ENCODE measurements at regions not wholly inside any gene's neighbourhood (a gene's known extent, or its start where the extent isn't known, plus 50 kb on each side); places are given as distances from the start of the nearest gene placed in this dataset.
"Not testable (repeated sequence)": the region's sequence is repeated elsewhere in the genome, so short reads cannot be mapped to it uniquely, and the experiment has no call there.

DNA sequence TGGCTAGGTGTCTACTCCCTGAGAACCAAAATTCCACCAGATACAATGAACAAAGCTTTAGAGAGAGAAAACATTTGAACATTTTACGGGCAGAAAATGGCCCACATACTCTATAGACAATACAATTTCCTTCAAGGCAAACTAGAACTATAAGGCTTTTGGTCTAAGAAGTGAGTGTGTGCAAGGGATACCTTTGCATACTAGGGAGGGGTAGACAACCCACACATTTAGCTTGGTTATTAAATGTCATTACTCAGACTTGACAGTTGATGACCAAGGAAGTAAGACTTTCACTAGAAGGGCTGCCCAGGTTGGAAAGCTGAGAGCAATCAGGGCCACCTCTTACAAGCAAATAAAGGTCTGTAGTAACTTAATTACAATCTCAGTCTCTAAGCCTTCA, 64.0 kb upstream of the PLEKHM1 start:
- H3K9me3 ChIP-seq (ENCODE audit: control insufficient read depth, low read length); H3K36me3 Mint-ChIP-seq (ENCODE audit: low read depth); H3K9me3 Mint-ChIP-seq; H3K4me3 Mint-ChIP-seq; H3K4me3 ChIP-seq (ENCODE audit: low read length); H3K27ac Mint-ChIP-seq; H3K27me3 Mint-ChIP-seq (ENCODE audit: insufficient read depth); H3K27ac ChIP-seq (ENCODE audit: low read depth, low read length); H3K4me1 Mint-ChIP-seq; H3K9ac ChIP-seq (ENCODE audit: extremely low read depth, low read length, poor library complexity, severe bottlenecking); H3K27me3 ChIP-seq (ENCODE audit: control insufficient read depth, insufficient read depth, low read length, poor library complexity, severe bottlenecking); H3K36me3 ChIP-seq (ENCODE audit: control insufficient read depth, insufficient read depth, low read length); DNase-seq; H3K4me1 ChIP-seq (ENCODE audit: control insufficient read depth, insufficient read depth, low read length): not testable (repeated sequence)
- WGBS, 2 experiments (ENCODE audit: insufficient coverage in 1 of 2, insufficient read length in 1 of 2) = no CpG with 5 or more reads among the region's 1 CpG

DNA sequence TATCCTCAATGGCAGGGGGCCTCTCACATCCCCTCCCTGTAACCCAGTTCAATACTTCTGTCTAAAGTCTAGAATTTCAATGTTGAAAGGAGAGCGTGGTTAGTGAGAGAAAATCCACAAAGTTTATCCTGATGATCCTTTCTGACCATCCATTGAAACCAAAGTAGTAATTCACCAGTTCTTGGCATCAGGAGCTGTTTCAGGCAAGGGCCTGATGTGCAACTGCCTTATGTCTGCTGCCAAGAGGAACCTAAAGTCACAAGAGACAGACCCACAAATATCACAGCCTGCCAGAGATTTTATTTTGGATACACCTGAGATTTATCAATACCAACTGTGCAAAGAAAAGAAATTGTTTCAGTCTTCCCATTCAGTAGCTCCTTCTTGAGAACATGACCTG, 68.3 kb upstream of the PLEKHM1 start:
- not testable (repeated sequence) for H3K27ac Mint-ChIP-seq; H3K4me1 Mint-ChIP-seq; H3K9me3 Mint-ChIP-seq; H3K27ac ChIP-seq (ENCODE audit: low read depth, low read length); H3K9me3 ChIP-seq (ENCODE audit: control insufficient read depth, low read length); H3K4me3 Mint-ChIP-seq; H3K4me1 ChIP-seq (ENCODE audit: control insufficient read depth, insufficient read depth, low read length); H3K4me3 ChIP-seq (ENCODE audit: low read length); H3K9ac ChIP-seq (ENCODE audit: extremely low read depth, low read length, poor library complexity, severe bottlenecking); DNase-seq; H3K27me3 Mint-ChIP-seq (ENCODE audit: insufficient read depth); H3K36me3 ChIP-seq (ENCODE audit: control insufficient read depth, insufficient read depth, low read length); H3K27me3 ChIP-seq (ENCODE audit: control insufficient read depth, insufficient read depth, low read length, poor library complexity, severe bottlenecking); H3K36me3 Mint-ChIP-seq (ENCODE audit: low read depth)
- WGBS, 2 experiments (ENCODE audit: insufficient coverage in 1 of 2, insufficient read length in 1 of 2) = no CpG with 5 or more reads among the region's 1 CpG

DNA sequence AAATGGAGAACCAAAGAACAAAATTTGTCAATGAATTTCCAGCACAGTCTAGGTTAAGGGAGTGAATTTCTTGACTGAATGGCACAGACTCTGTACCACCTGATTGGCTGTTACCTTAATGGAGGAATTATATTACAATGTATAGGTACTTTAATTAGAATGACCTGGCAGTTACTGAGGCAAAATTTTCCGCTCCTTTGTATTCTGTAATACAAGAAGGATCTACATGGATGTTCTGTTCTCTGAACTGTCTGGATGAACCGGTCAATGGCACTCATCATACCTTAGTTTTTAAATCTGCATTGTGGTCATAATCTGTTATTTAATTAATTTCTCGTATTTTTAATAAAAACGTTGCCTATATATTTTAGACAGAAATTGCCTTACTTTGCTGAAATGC, 72.3 kb upstream of the PLEKHM1 start:
- not testable (repeated sequence) for H3K4me1 ChIP-seq (ENCODE audit: control insufficient read depth, insufficient read depth, low read length); H3K9me3 Mint-ChIP-seq; H3K27ac Mint-ChIP-seq; H3K4me3 ChIP-seq (ENCODE audit: low read length); H3K27me3 ChIP-seq (ENCODE audit: control insufficient read depth, insufficient read depth, low read length, poor library complexity, severe bottlenecking); H3K9me3 ChIP-seq (ENCODE audit: control insufficient read depth, low read length); H3K4me1 Mint-ChIP-seq; H3K27me3 Mint-ChIP-seq (ENCODE audit: insufficient read depth); H3K36me3 Mint-ChIP-seq (ENCODE audit: low read depth); H3K27ac ChIP-seq (ENCODE audit: low read depth, low read length); H3K36me3 ChIP-seq (ENCODE audit: control insufficient read depth, insufficient read depth, low read length); DNase-seq; H3K9ac ChIP-seq (ENCODE audit: extremely low read depth, low read length, poor library complexity, severe bottlenecking); H3K4me3 Mint-ChIP-seq
- WGBS, 2 experiments (ENCODE audit: insufficient coverage in 1 of 2, insufficient read length in 1 of 2) = 79 to 94% methylated on average over 2 of the region's 4 CpGs

- not testable (repeated sequence) for H3K27me3 ChIP-seq (ENCODE audit: control insufficient read depth, insufficient read depth, low read length, poor library complexity, severe bottlenecking); H3K27ac Mint-ChIP-seq; H3K4me1 Mint-ChIP-seq; H3K27ac ChIP-seq (ENCODE audit: low read depth, low read length); H3K27me3 Mint-ChIP-seq (ENCODE audit: insufficient read depth); H3K9me3 Mint-ChIP-seq; H3K36me3 Mint-ChIP-seq (ENCODE audit: low read depth); H3K4me1 ChIP-seq (ENCODE audit: control insufficient read depth, insufficient read depth, low read length); H3K4me3 Mint-ChIP-seq; H3K36me3 ChIP-seq (ENCODE audit: control insufficient read depth, insufficient read depth, low read length); DNase-seq; H3K9me3 ChIP-seq (ENCODE audit: control insufficient read depth, low read length); H3K4me3 ChIP-seq (ENCODE audit: low read length); H3K9ac ChIP-seq (ENCODE audit: extremely low read depth, low read length, poor library complexity, severe bottlenecking)
- 97 to 100% methylated on average over 1 to 2 of the region's 3 CpGs for WGBS, 2 experiments (ENCODE audit: insufficient coverage in 1 of 2, insufficient read length in 1 of 2)
These were observed 72.8 kb upstream of the PLEKHM1 start for GRCh38 chr17:45563283-45563682.

DNA sequence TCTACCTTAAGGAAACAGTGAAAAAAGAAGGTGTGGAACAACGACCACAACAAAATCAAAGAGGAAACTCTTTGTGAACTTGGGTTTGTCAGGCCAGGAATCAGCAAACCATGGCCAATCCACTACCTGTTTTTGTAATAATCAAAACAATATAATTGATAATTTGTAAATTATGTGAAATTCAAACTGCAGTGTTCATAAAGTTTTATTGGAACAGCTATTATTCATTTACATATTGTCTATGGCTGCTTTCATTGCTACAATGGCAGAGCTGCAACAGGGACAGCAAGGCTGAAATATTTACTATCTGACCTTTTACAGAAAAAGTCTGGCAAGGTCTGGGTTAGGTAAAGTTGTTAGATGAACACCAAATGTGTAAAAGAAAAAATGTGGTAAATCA, 77.8 kb upstream of the PLEKHM1 start:
- H3K27ac Mint-ChIP-seq, H3K4me1 Mint-ChIP-seq: not testable (repeated sequence)

GRCh38 chr17:45573326-45573725, 82.8 kb upstream of the PLEKHM1 start:
- H3K36me3 Mint-ChIP-seq (ENCODE audit: low read depth) = peaks cover 10% of the 10 kb centered on the region
- H3K9me3 ChIP-seq (ENCODE audit: control insufficient read depth, low read length); DNase-seq; H3K4me1 ChIP-seq (ENCODE audit: control insufficient read depth, insufficient read depth, low read length); H3K9ac ChIP-seq (ENCODE audit: extremely low read depth, low read length, poor library complexity, severe bottlenecking); H3K4me3 Mint-ChIP-seq; H3K4me3 ChIP-seq (ENCODE audit: low read length); H3K27me3 ChIP-seq (ENCODE audit: control insufficient read depth, insufficient read depth, low read length, poor library complexity, severe bottlenecking); H3K36me3 ChIP-seq (ENCODE audit: control insufficient read depth, insufficient read depth, low read length); H3K27ac Mint-ChIP-seq; H3K9me3 Mint-ChIP-seq; H3K27ac ChIP-seq (ENCODE audit: low read depth, low read length); H3K27me3 Mint-ChIP-seq (ENCODE audit: insufficient read depth): not testable (repeated sequence)
- no CpG with 5 or more reads among the region's 2 CpGs for WGBS, 2 experiments (ENCODE audit: insufficient coverage in 1 of 2, insufficient read length in 1 of 2)
- H3K4me1 Mint-ChIP-seq = peaks cover 15% of the 10 kb centered on the region

More for the DNA sequence above, 77.8 kb upstream of the PLEKHM1 start:
- not testable (repeated sequence) for H3K36me3 ChIP-seq (ENCODE audit: control insufficient read depth, insufficient read depth, low read length); H3K27me3 Mint-ChIP-seq (ENCODE audit: insufficient read depth); H3K9me3 Mint-ChIP-seq; H3K27me3 ChIP-seq (ENCODE audit: control insufficient read depth, insufficient read depth, low read length, poor library complexity, severe bottlenecking); H3K9ac ChIP-seq (ENCODE audit: extremely low read depth, low read length, poor library complexity, severe bottlenecking); H3K4me3 Mint-ChIP-seq; H3K9me3 ChIP-seq (ENCODE audit: control insufficient read depth, low read length); H3K4me3 ChIP-seq (ENCODE audit: low read length); H3K4me1 ChIP-seq (ENCODE audit: control insufficient read depth, insufficient read depth, low read length); H3K27ac ChIP-seq (ENCODE audit: low read depth, low read length); DNase-seq; H3K36me3 Mint-ChIP-seq (ENCODE audit: low read depth)
- 100% methylated on average over 1 of the region's 1 CpG; no CpG with 5 or more reads in 1 of the 2 experiments for WGBS, 2 experiments (ENCODE audit: insufficient coverage in 1 of 2, insufficient read length in 1 of 2)
